ENCODE measurements at regions not wholly inside any gene's neighbourhood (a gene's known extent, or its start where the extent isn't known, plus 50 kb on each side); places are given as distances from the start of the nearest gene placed in this dataset.
A peak's percentile ranks its signal among the peaks of the same experiment; 100 is the strongest.

DNA sequence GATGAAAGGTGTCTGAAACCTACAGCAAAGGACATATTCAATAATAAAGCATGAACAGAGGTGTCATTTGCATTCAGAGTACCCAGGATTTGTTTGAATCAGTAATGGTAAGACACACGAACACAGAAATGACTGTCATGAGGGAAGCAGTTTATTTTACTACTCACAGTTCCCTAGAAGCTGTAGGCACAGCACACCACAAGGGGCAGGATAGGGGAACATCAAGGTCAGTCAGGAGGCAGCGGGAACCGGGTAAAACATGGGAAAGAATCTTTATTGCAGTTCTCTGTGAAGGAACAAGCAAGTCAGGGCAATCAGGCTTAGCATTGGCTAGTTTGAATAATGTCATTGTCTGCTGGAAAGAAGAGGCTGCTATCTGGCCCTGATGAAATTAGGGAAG, 70.2 kb upstream of the PDSS1 start:
- TF ChIP-seq CTCF (IDR thresholded peaks at IDR 0.05) (peak; percentile 15; the same call in 1 of the 2 replicates), POLR2AphosphoS5 (IDR thresholded peaks at IDR 0.05; ENCODE audit: low read depth, low read length) (no peak), SIN3A (IDR thresholded peaks at IDR 0.05; ENCODE audit: borderline replicate concordance, insufficient read depth, low read depth, low read length) (no peak), REST (IDR thresholded peaks at IDR 0.05; ENCODE audit: insufficient read depth in 1 of 2, low read depth in 2 of 2, low read length in 1 of 2) (no peak)

Data from Panc1 (cell line).